Fibroblast of villous mesenchyme (primary cell): ENCODE measurements at regions not wholly inside any gene's neighbourhood (a gene's known extent, or its start where the extent isn't known, plus 50 kb on each side); places are given as distances from the start of the nearest gene placed in this dataset.

Source experiments
- DNase-seq: peaks from one replicate; pipeline ENCODE4 v3.0.0-alpha.2; 2010; ENCODE audit warnings: low read depth
- H3K4me3 ChIP-seq: 2 replicates; pipeline ENCODE4 v1.5.1; 2011; ENCODE audit warnings: low read depth, mild to moderate bottlenecking, low read length
- CTCF ChIP-seq: IDR thresholded peaks from 2 replicates; pipeline ENCODE4 v1.5.1; 2012; ENCODE audit warnings: low read depth, mild to moderate bottlenecking, low read length; ENCODE audit not compliant: insufficient read depth

- TF ChIP-seq CTCF = no peak
- no peak for DNase-seq
- no peak overlapping the region for H3K4me3 ChIP-seq
Observed at GRCh38 chr5:27503813-27504212, 465.4 kb upstream of the CDH9 start.

DNA sequence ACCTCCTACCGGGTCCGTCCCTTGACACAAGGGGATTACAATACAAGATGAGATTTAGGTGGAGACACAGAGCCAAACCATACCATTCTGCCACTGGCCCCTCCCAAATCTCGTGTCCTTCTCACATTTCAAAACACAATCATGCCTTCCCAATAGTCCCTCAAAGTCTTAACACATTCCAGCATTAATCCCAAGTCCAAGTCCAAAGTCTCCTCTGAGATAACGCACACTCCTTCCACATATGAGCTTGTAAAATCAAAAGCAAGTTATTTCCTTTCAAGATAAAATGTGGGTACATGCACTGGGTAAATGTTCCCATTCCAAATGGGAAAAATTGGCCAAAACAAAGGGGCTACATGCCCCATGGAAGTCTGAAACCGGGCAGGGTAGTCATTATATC, 463.9 kb upstream of the CDH9 start:
- DNase-seq = no peak
- H3K4me3 ChIP-seq = no peak overlapping the region
- no peak for TF ChIP-seq CTCF

GRCh38 chr5:27497491-27497890, 459.1 kb upstream of the CDH9 start:
- no peak overlapping the region for H3K4me3 ChIP-seq
- no peak for DNase-seq
- no peak for TF ChIP-seq CTCF

GRCh38 chr5:27494887-27495286, 456.5 kb upstream of the CDH9 start:
- no peak overlapping the region for H3K4me3 ChIP-seq
- no peak for TF ChIP-seq CTCF
- no peak for DNase-seq

GRCh38 chr5:27491746-27492439, 453.5 kb upstream of the CDH9 start:
- no peak for DNase-seq
- no peak overlapping the region for H3K4me3 ChIP-seq
- TF ChIP-seq CTCF = no peak

GRCh38 chr5:27491047-27491446, 452.7 kb upstream of the CDH9 start:
- no peak for DNase-seq
- no peak for TF ChIP-seq CTCF
- H3K4me3 ChIP-seq = no peak overlapping the region

GRCh38 chr5:27489701-27490100, 451.3 kb upstream of the CDH9 start:
- H3K4me3 ChIP-seq = no peak overlapping the region
- DNase-seq = no peak
- no peak for TF ChIP-seq CTCF
